WERI-Rb-1 (cell line): ENCODE measurements at regions not wholly inside any gene's neighbourhood (a gene's known extent, or its start where the extent isn't known, plus 50 kb on each side); places are given as distances from the start of the nearest gene placed in this dataset.

Experiments
- DNase-seq: peaks from one replicate; pipeline ENCODE4 v3.0.0-alpha.2; 2020
- H3K27ac ChIP-seq: fragments of 250-450 bp; sonication (Bioruptor Pico); 2 replicates; pipeline ENCODE4 v1.5.1; 2020; ENCODE audit warnings: mild to moderate bottlenecking, moderate library complexity
- H3K27me3 ChIP-seq: fragments of 250-450 bp; sonication (Bioruptor Pico); 2 replicates; pipeline ENCODE4 v1.5.1; 2021; ENCODE audit warnings: mild to moderate bottlenecking, low read depth, moderate library complexity; ENCODE audit not compliant: insufficient read depth, severe bottlenecking
- H3K36me3 ChIP-seq: fragments of 250-450 bp; sonication (Bioruptor Pico); 2 replicates; pipeline ENCODE4 v1.5.1; 2020; ENCODE audit warnings: mild to moderate bottlenecking, moderate library complexity
- H3K4me3 ChIP-seq: 2 replicates; pipeline ENCODE4 v1.5.1; 2011; ENCODE audit warnings: low read depth, mild to moderate bottlenecking, control low read depth, low read length
- H3K9me3 ChIP-seq: fragments of 250-450 bp; sonication (Bioruptor Pico); 2 replicates; pipeline ENCODE4 v1.5.1; 2021; ENCODE audit warnings: mild to moderate bottlenecking, moderate library complexity; ENCODE audit not compliant: severe bottlenecking
- CTCF ChIP-seq: IDR thresholded peaks from 2 replicates; pipeline ENCODE4 v1.5.1; 2011; ENCODE audit warnings: low read depth, mild to moderate bottlenecking, control low read depth, inconsistent platforms, low read length

- H3K27me3 ChIP-seq = no peaks in the 10 kb centered on the region
- no peak overlapping the region for H3K4me3 ChIP-seq
- no peak overlapping the region for H3K27ac ChIP-seq
- H3K36me3 ChIP-seq = no peaks in the 10 kb centered on the region; the same call in 1 of the 2 replicates
- DNase-seq = no peak
- no peaks in the 10 kb centered on the region for H3K9me3 ChIP-seq
- no peak for TF ChIP-seq CTCF
Measured at GRCh38 chr9:615756-616155, 225.7 kb upstream of the DMRT1 start.

GRCh38 chr9:616694-617093 lies 224.8 kb upstream of the DMRT1 start:
- DNase-seq = no peak
- Histone ChIP-seq H3K36me3 (no peaks in the 10 kb centered on the region; the same call in 1 of the 2 replicates), H3K27ac (no peak overlapping the region), H3K27me3 (no peaks in the 10 kb centered on the region), H3K9me3 (no peaks in the 10 kb centered on the region), H3K4me3 (no peak overlapping the region)
- TF ChIP-seq CTCF = no peak

DNA sequence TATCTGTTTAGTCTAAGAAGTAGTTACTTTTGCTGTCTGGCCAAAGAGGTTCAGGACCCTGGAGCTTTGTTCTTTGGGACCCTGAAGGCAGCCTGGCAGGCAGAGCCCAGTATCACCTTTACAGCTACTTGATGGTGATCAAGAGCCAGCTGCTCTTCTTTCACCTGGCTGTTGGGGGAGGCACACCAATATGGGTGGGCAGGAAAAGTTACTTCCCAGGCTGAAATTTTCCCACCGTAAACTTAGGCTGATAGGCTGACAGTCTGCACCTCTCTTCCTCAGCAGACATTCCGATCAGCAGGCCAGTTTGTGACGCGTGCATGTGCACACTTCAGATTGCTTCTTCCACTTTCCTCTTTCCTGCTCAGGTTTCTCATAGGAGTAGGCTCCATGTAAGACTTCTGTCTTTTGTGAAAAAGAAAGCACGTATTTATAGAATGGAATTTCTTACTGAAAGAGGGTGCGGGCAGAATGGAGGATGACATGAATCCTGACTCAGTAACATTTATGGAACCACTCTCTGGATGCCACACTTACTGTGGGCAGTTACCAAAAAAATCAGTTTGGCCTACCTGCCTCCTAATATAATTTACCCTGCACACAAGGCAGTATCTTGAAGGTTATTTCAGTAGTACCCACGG lies 223.9 kb upstream of the DMRT1 start:
- no peak overlapping the region for H3K4me3 ChIP-seq
- no peaks in the 10 kb centered on the region; the same call in 1 of the 2 replicates for H3K36me3 ChIP-seq
- no peaks in the 10 kb centered on the region for H3K27me3 ChIP-seq
- no peak for DNase-seq
- no peak for TF ChIP-seq CTCF
- no peaks in the 10 kb centered on the region for H3K9me3 ChIP-seq
- H3K27ac ChIP-seq = no peak overlapping the region

DNA sequence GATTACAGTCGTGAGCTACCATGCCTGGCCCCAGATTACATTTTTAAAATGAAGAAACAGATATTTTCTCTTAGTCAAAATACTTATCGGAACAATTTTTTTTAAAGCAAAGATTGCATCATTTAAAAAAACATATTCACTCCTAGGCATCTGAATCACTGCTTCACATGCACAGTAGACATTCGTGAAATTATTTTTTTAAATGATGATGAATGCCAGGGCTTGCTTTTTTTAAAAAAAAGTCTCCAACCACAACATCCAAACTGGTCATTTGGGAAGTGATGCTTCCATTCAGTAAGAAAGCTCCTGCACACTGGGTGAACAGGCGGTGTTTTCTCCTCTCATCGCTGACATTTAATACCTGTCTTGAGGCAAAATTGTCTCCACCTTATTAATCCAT lies 223.0 kb upstream of the DMRT1 start:
- H3K4me3 ChIP-seq = no peak overlapping the region
- no peak for TF ChIP-seq CTCF
- H3K36me3 ChIP-seq = no peaks in the 10 kb centered on the region; the same call in 1 of the 2 replicates
- H3K27ac ChIP-seq = no peak overlapping the region
- no peak for DNase-seq
- no peaks in the 10 kb centered on the region for H3K9me3 ChIP-seq
- no peaks in the 10 kb centered on the region for H3K27me3 ChIP-seq

DNA sequence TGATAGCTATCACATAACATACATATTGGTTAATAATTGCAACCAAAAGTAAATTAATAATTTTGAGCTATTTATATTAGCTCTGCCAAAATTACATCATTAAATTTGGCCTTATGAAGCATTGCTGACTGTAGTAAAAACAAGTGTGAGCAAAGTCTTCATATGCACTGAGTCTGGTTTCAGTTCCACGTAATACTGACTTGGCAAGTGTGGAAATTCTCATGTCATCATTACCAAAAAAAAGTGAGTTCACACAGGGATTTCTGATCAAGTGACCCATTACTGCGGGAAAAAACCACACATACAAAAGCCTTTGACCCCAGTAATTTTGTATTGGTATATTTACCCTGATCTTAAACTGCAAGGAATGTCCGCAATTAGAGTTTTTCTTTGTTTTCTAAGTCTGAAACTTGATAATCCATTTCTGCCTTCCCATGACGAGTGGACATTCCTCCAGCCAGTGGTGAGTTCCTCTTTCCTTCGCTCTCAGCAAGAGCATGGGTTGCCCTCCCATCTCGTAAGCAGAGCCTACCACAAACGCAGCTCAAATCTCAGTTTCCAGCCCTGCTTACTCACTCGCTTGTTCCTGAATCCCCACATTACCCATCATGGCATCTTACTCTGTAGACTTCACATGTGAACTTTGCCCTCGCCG lies 220.2 kb upstream of the DMRT1 start:
- no peaks in the 10 kb centered on the region for H3K27me3 ChIP-seq
- no peak overlapping the region for H3K4me3 ChIP-seq
- no peak overlapping the region for H3K27ac ChIP-seq
- TF ChIP-seq CTCF = no peak
- DNase-seq = no peak
- H3K9me3 ChIP-seq = no peaks in the 10 kb centered on the region
- no peaks in the 10 kb centered on the region; the same call in 1 of the 2 replicates for H3K36me3 ChIP-seq
